IPS-18a (cell line): ENCODE measurements at regions not wholly inside any gene's neighbourhood (a gene's known extent, or its start where the extent isn't known, plus 50 kb on each side); places are given as distances from the start of the nearest gene placed in this dataset.

Experiments used
- H3K27ac ChIP-seq: one replicate; pipeline ENCODE4 v1.5.1; 2013; ENCODE audit warnings: low read length
- H3K27me3 ChIP-seq: one replicate; pipeline ENCODE4 v1.6.1; 2013; ENCODE audit warnings: mild to moderate bottlenecking, low read length; ENCODE audit not compliant: control insufficient read depth, insufficient read depth
- H3K36me3 ChIP-seq: one replicate; pipeline ENCODE4 v1.6.1; 2013; ENCODE audit warnings: low read depth, low read length; ENCODE audit not compliant: control insufficient read depth
- H3K4me1 ChIP-seq: one replicate; pipeline ENCODE4 v1.6.1; 2013; ENCODE audit warnings: low read depth, low read length; ENCODE audit not compliant: control insufficient read depth
- H3K4me3 ChIP-seq: one replicate; pipeline ENCODE4 v1.5.1; 2013; ENCODE audit warnings: low read length
- H3K9ac ChIP-seq: one replicate; pipeline ENCODE4 v1.6.1; 2013; ENCODE audit warnings: mild to moderate bottlenecking, low read length, moderate library complexity
- H3K9me3 ChIP-seq: one replicate; pipeline ENCODE4 v1.6.1; 2013; ENCODE audit warnings: low read depth, low read length; ENCODE audit not compliant: control insufficient read depth

- Histone ChIP-seq H3K4me3 (no peak overlapping the region), H3K27me3 (no peaks in the 10 kb centered on the region), H3K27ac (no peak overlapping the region), H3K4me1 (no peaks in the 10 kb centered on the region), H3K9me3 (no peaks in the 10 kb centered on the region), H3K36me3 (no peaks in the 10 kb centered on the region), H3K9ac (no peak overlapping the region)
Measured at GRCh38 chr6:113039005-113039404, 691.9 kb downstream of the RFPL4B start.

GRCh38 chr6:113047148-113047547 lies 700.0 kb downstream of the RFPL4B start:
- H3K4me3 ChIP-seq: no peak overlapping the region
- peaks cover 17% of the 10 kb centered on the region for H3K4me1 ChIP-seq
- no peaks in the 10 kb centered on the region for H3K36me3 ChIP-seq
- H3K27ac ChIP-seq: no peak overlapping the region
- H3K9me3 ChIP-seq: no peaks in the 10 kb centered on the region
- H3K9ac ChIP-seq: no peak overlapping the region
- no peaks in the 10 kb centered on the region for H3K27me3 ChIP-seq

- H3K27ac ChIP-seq: no peak overlapping the region
- H3K9ac ChIP-seq: no peak overlapping the region
- H3K36me3 ChIP-seq: no peaks in the 10 kb centered on the region
- no peaks in the 10 kb centered on the region for H3K27me3 ChIP-seq
- peaks cover 17% of the 10 kb centered on the region for H3K4me1 ChIP-seq
- no peaks in the 10 kb centered on the region for H3K9me3 ChIP-seq
- H3K4me3 ChIP-seq: no peak overlapping the region
Measured at GRCh38 chr6:113047932-113048331, 700.8 kb downstream of the RFPL4B start.

GRCh38 chr6:113048741-113049140 lies 701.6 kb downstream of the RFPL4B start:
- no peak overlapping the region for H3K9ac ChIP-seq
- H3K4me3 ChIP-seq: no peak overlapping the region
- no peak overlapping the region for H3K27ac ChIP-seq
- no peaks in the 10 kb centered on the region for H3K9me3 ChIP-seq
- H3K4me1 ChIP-seq: peaks cover 17% of the 10 kb centered on the region
- H3K36me3 ChIP-seq: no peaks in the 10 kb centered on the region
- no peaks in the 10 kb centered on the region for H3K27me3 ChIP-seq

- H3K9ac ChIP-seq: no peak overlapping the region
- no peaks in the 10 kb centered on the region for H3K27me3 ChIP-seq
- H3K27ac ChIP-seq: no peak overlapping the region
- no peaks in the 10 kb centered on the region for H3K36me3 ChIP-seq
- H3K9me3 ChIP-seq: no peaks in the 10 kb centered on the region
- no peak overlapping the region for H3K4me3 ChIP-seq
- H3K4me1 ChIP-seq: peaks cover 17% of the 10 kb centered on the region
Measured at GRCh38 chr6:113049190-113049589, 702.1 kb downstream of the RFPL4B start.

- Histone ChIP-seq H3K4me1 (peaks cover 17% of the 10 kb centered on the region), H3K4me3 (no peak overlapping the region), H3K27me3 (no peaks in the 10 kb centered on the region), H3K9ac (no peak overlapping the region), H3K27ac (no peak overlapping the region), H3K9me3 (no peaks in the 10 kb centered on the region), H3K36me3 (no peaks in the 10 kb centered on the region)
Measured at GRCh38 chr6:113050010-113050858, 703.1 kb downstream of the RFPL4B start.

GRCh38 chr6:113050979-113051378 lies 703.8 kb downstream of the RFPL4B start:
- Histone ChIP-seq H3K9me3 (no peaks in the 10 kb centered on the region), H3K4me3 (no peak overlapping the region), H3K4me1 (peaks cover 17% of the 10 kb centered on the region), H3K36me3 (no peaks in the 10 kb centered on the region), H3K27me3 (no peaks in the 10 kb centered on the region), H3K27ac (no peak overlapping the region), H3K9ac (no peak overlapping the region)

GRCh38 chr6:113052506-113052905 lies 705.4 kb downstream of the RFPL4B start:
- no peaks in the 10 kb centered on the region for H3K36me3 ChIP-seq
- H3K27ac ChIP-seq: no peak overlapping the region
- no peaks in the 10 kb centered on the region for H3K27me3 ChIP-seq
- no peaks in the 10 kb centered on the region for H3K9me3 ChIP-seq
- peaks cover 17% of the 10 kb centered on the region for H3K4me1 ChIP-seq
- no peak overlapping the region for H3K9ac ChIP-seq
- no peak overlapping the region for H3K4me3 ChIP-seq

- no peak overlapping the region for H3K9ac ChIP-seq
- H3K36me3 ChIP-seq: no peaks in the 10 kb centered on the region
- H3K9me3 ChIP-seq: no peaks in the 10 kb centered on the region
- peaks cover 9% of the 10 kb centered on the region for H3K4me1 ChIP-seq
- H3K27ac ChIP-seq: no peak overlapping the region
- H3K4me3 ChIP-seq: no peak overlapping the region
- no peaks in the 10 kb centered on the region for H3K27me3 ChIP-seq
Measured at GRCh38 chr6:113055061-113055460, 707.9 kb downstream of the RFPL4B start.

GRCh38 chr6:113055998-113056397 lies 708.9 kb downstream of the RFPL4B start:
- Histone ChIP-seq H3K9ac (no peak overlapping the region), H3K4me3 (no peak overlapping the region), H3K9me3 (no peaks in the 10 kb centered on the region), H3K27ac (no peak overlapping the region), H3K27me3 (no peaks in the 10 kb centered on the region), H3K36me3 (no peaks in the 10 kb centered on the region), H3K4me1 (peaks cover under 1% of the 10 kb centered on the region)

GRCh38 chr6:113057567-113058053 lies 710.5 kb downstream of the RFPL4B start:
- no peaks in the 10 kb centered on the region for H3K27me3 ChIP-seq
- H3K9me3 ChIP-seq: no peaks in the 10 kb centered on the region
- H3K4me1 ChIP-seq: no peaks in the 10 kb centered on the region
- no peak overlapping the region for H3K9ac ChIP-seq
- H3K4me3 ChIP-seq: no peak overlapping the region
- H3K36me3 ChIP-seq: no peaks in the 10 kb centered on the region
- H3K27ac ChIP-seq: no peak overlapping the region

- Histone ChIP-seq H3K36me3 (no peaks in the 10 kb centered on the region), H3K4me3 (no peak overlapping the region), H3K27me3 (no peaks in the 10 kb centered on the region), H3K4me1 (peaks cover 8% of the 10 kb centered on the region), H3K27ac (no peak overlapping the region), H3K9ac (no peak overlapping the region), H3K9me3 (no peaks in the 10 kb centered on the region)
Measured at GRCh38 chr6:113060664-113061063, 713.5 kb downstream of the RFPL4B start.
